SK-N-MC (cell line): ENCODE measurements at regions not wholly inside any gene's neighbourhood (a gene's known extent, or its start where the extent isn't known, plus 50 kb on each side); places are given as distances from the start of the nearest gene placed in this dataset.

Experiments
- EZH2 ChIP-seq: fragments of 200-600 bp; sonication (generic); IDR thresholded peaks from one replicate; pipeline ENCODE4 v1.6.1; 2017; ENCODE audit warnings: antibody characterized with exemption
- FOXP2 ChIP-seq: optimal IDR thresholded peaks from 2 replicates; pipeline ENCODE3; 2011; ENCODE audit warnings: mild to moderate bottlenecking, moderate library complexity; ENCODE audit not compliant: insufficient read depth; ENCODE audit errors: extremely low read length, control extremely low read depth
- POLR2AphosphoS5 ChIP-seq: IDR thresholded peaks from 2 replicates; pipeline ENCODE4 v1.6.1; 2012; ENCODE audit warnings: mild to moderate bottlenecking, low read depth, low read length, borderline replicate concordance

- no peak for TF ChIP-seq EZH2
- TF ChIP-seq POLR2AphosphoS5: no peak
- TF ChIP-seq FOXP2: no peak
These were observed 214.1 kb upstream of the ANKH start for GRCh38 chr5:15085671-15086070.
